22Rv1 (cell line): ENCODE measurements at regions not wholly inside any gene's neighbourhood (a gene's known extent, or its start where the extent isn't known, plus 50 kb on each side); places are given as distances from the start of the nearest gene placed in this dataset.

Experiments used
- CTCF ChIP-seq: fragments of 450-650 bp; IDR thresholded peaks from 2 replicates; pipeline ENCODE4 v1.5.1; 2017; ENCODE audit warnings: mild to moderate bottlenecking
- ZFX ChIP-seq: fragments of 450-650 bp; IDR thresholded peaks from 2 replicates; pipeline ENCODE4 v1.6.1; 2017; ENCODE audit warnings: antibody characterized with exemption, borderline replicate concordance

- no peak for TF ChIP-seq CTCF
- no peak for TF ChIP-seq ZFX
Observed at GRCh38 chr3:160126761-160127160, 98.5 kb upstream of the C3orf80 start.
